GM23338 (cell line): ENCODE measurements at regions not wholly inside any gene's neighbourhood (a gene's known extent, or its start where the extent isn't known, plus 50 kb on each side); places are given as distances from the start of the nearest gene placed in this dataset.

Experiments used
- ATAC-seq: fragments of 200-7000 bp; cut with Tn5 transposase; 3 replicates; pipeline ENCODE4 v1.9.1; 2020
- DNase-seq: peaks from one replicate; pipeline ENCODE4 v3.0.0-alpha.2; 2015; ENCODE audit warnings: low spot score
- H2AFZ ChIP-seq: fragments of 200-600 bp; sonication (generic); 2 replicates; pipeline ENCODE4 v1.8.0; 2016; ENCODE audit warnings: antibody characterized with exemption, mild to moderate bottlenecking, moderate library complexity
- H3F3A ChIP-seq: fragments of 200-600 bp; sonication (generic); replicated peaks from 2 replicates; pipeline ENCODE4 v1.8.0; 2017; ENCODE audit warnings: antibody characterized with exemption, mixed run types, low read depth
- H3K27ac ChIP-seq: fragments of 200-600 bp; sonication (generic); 2 replicates; pipeline ENCODE4 v1.6.1; 2016; ENCODE audit warnings: low read depth
- H3K27me3 ChIP-seq: fragments of 200-600 bp; sonication (generic); 2 replicates; pipeline ENCODE4 v1.8.0; 2016; ENCODE audit warnings: mild to moderate bottlenecking, mixed run types, moderate library complexity; ENCODE audit not compliant: insufficient read depth
- H3K36me3 ChIP-seq: fragments of 200-600 bp; sonication (generic); 2 replicates; pipeline ENCODE4 v1.8.0; 2016; ENCODE audit warnings: mild to moderate bottlenecking; ENCODE audit not compliant: insufficient read depth
- H3K4me1 ChIP-seq: fragments of 200-600 bp; sonication (generic); 2 replicates; pipeline ENCODE4 v1.8.0; 2016; ENCODE audit warnings: mild to moderate bottlenecking, moderate library complexity; ENCODE audit not compliant: insufficient read depth
- H3K4me2 ChIP-seq: fragments of 200-600 bp; sonication (generic); 2 replicates; pipeline ENCODE4 v1.7.1; 2017; ENCODE audit warnings: mixed run types
- H3K4me3 ChIP-seq: fragments of 200-600 bp; sonication (generic); 2 replicates; pipeline ENCODE4 v1.6.1; 2016; ENCODE audit warnings: mixed run types
- H3K79me2 ChIP-seq: fragments of 200-600 bp; sonication (generic); replicated peaks from 2 replicates; pipeline ENCODE4 v1.8.0; 2017; ENCODE audit warnings: mild to moderate bottlenecking; ENCODE audit not compliant: insufficient read depth
- H3K9me2 ChIP-seq: fragments of 200-600 bp; sonication (generic); 2 replicates; pipeline ENCODE4 v1.8.0; 2017; ENCODE audit not compliant: insufficient read depth
- H4K20me1 ChIP-seq: fragments of 200-600 bp; sonication (generic); replicated peaks from 2 replicates; pipeline ENCODE4 v1.8.0; 2017; ENCODE audit warnings: mild to moderate bottlenecking; ENCODE audit not compliant: insufficient read depth
- H3K27ac Mint-ChIP-seq: 2 replicates; pipeline ENCODE4 v1.8.0; 2020; ENCODE audit warnings: inconsistent platforms, mild to moderate bottlenecking, moderate library complexity, mixed read lengths
- H3K27me3 Mint-ChIP-seq: 3 replicates; pipeline ENCODE4 v1.8.0; 2022; ENCODE audit warnings: low read depth, mild to moderate bottlenecking, moderate library complexity, mixed read lengths, inconsistent platforms; ENCODE audit not compliant: insufficient read depth, poor library complexity
- H3K36me3 Mint-ChIP-seq: 3 replicates; pipeline ENCODE4 v1.8.0; 2021; ENCODE audit warnings: low read depth, mild to moderate bottlenecking, inconsistent platforms, moderate library complexity, mixed read lengths
- H3K4me1 Mint-ChIP-seq: 3 replicates; pipeline ENCODE4 v1.8.0; 2020; ENCODE audit warnings: mild to moderate bottlenecking, inconsistent platforms, mixed read lengths
- H3K4me3 Mint-ChIP-seq: 3 replicates; pipeline ENCODE4 v1.8.0; 2021; ENCODE audit warnings: moderate library complexity, mild to moderate bottlenecking, inconsistent platforms, mixed read lengths
- H3K9me3 Mint-ChIP-seq: 3 replicates; pipeline ENCODE4 v1.8.0; 2020; ENCODE audit warnings: moderate library complexity, mild to moderate bottlenecking, inconsistent platforms, mixed read lengths
- CREB1 ChIP-seq: fragments of 250-450 bp; sonication (Bioruptor Pico); IDR thresholded peaks from 2 replicates; pipeline ENCODE4 v1.5.0; 2020; ENCODE audit warnings: low read depth, mild to moderate bottlenecking, moderate library complexity
- CTCF ChIP-seq, 2 experiments: fragments of 200-600 bp in 1 of 2; sonication (generic) in 1 of 2; conservative IDR thresholded peaks; 2 replicates each; pipeline versions ENCODE4 v1.5.1 to v1.6.1; 2016 to 2017; ENCODE audit warnings: antibody characterized with exemption in 2 of 2, low read depth in 2 of 2, mild to moderate bottlenecking in 2 of 2, moderate library complexity in 1 of 2
- EZH2 ChIP-seq: fragments of 200-600 bp; sonication (generic); IDR thresholded peaks from one replicate; pipeline ENCODE4 v1.8.0; 2017; ENCODE audit warnings: antibody characterized with exemption, mild to moderate bottlenecking, low read depth; ENCODE audit not compliant: unreplicated experiment
- EZH2phosphoT487 ChIP-seq: fragments of 200-600 bp; sonication (generic); IDR thresholded peaks from one replicate; pipeline ENCODE4 v1.8.1; 2018; ENCODE audit warnings: antibody characterized with exemption; ENCODE audit not compliant: unreplicated experiment
- JUNB ChIP-seq: IDR thresholded peaks from one replicate; pipeline ENCODE4 v1.6.1; 2016; ENCODE audit warnings: antibody characterized with exemption; ENCODE audit not compliant: unreplicated experiment
- NANOG ChIP-seq: IDR thresholded peaks from 2 replicates; pipeline ENCODE4 v1.6.1; 2016; ENCODE audit warnings: antibody characterized with exemption, borderline replicate concordance
- POLR2AphosphoS5 ChIP-seq: IDR thresholded peaks from 2 replicates; pipeline ENCODE4 v1.6.1; 2016; ENCODE audit warnings: antibody characterized with exemption, low read depth
- REST ChIP-seq: IDR thresholded peaks from one replicate; pipeline ENCODE4 v1.6.1; 2018; ENCODE audit warnings: antibody characterized with exemption; ENCODE audit not compliant: unreplicated experiment
- STAT1 ChIP-seq: IDR thresholded peaks from one replicate; pipeline ENCODE4 v1.6.1; 2016; ENCODE audit warnings: antibody characterized with exemption; ENCODE audit not compliant: unreplicated experiment
- ZNF114 ChIP-seq: fragments of 250-450 bp; sonication (Bioruptor Pico); IDR thresholded peaks from 2 replicates; pipeline ENCODE4 v1.5.0; 2020; ENCODE audit warnings: mild to moderate bottlenecking, moderate library complexity
- ZNF331 ChIP-seq: fragments of 250-450 bp; sonication (Bioruptor Pico); IDR thresholded peaks from 2 replicates; pipeline ENCODE4 v1.5.0; 2020; ENCODE audit warnings: low read depth, mild to moderate bottlenecking, moderate library complexity
- TF ChIP-seq, protein P1 (sequence below): IDR thresholded peaks from 2 replicates; pipeline ENCODE4 v1.6.1; 2016; ENCODE audit warnings: antibody characterized with exemption

GRCh38 chr2:65782186-65782585 is 349.8 kb upstream of the SPRED2 start:
- H3K79me2 ChIP-seq, result no peaks in the 10 kb centered on the region
- no peaks in the 10 kb centered on the region; the same call in 2 of the 3 replicates for H3K9me3 Mint-ChIP-seq
- H2AFZ ChIP-seq, result 0 out of 2 replicates have a peak overlapping the region, but pooled peaks have one; percentile 10
- H3K27ac Mint-ChIP-seq, result no peak overlapping the region
- DNase-seq (no peak), ATAC-seq (no peak)
- no peak for TF ChIP-seq JUNB
- no peaks in the 10 kb centered on the region for H3K27me3 ChIP-seq
- no peaks in the 10 kb centered on the region for H3K4me1 ChIP-seq
- H3F3A ChIP-seq, result no peaks in the 10 kb centered on the region
- H4K20me1 ChIP-seq, result no peaks in the 10 kb centered on the region
- H3K4me2 ChIP-seq, result no peak overlapping the region
- H3K36me3 ChIP-seq, result no peaks in the 10 kb centered on the region; the same call in 1 of the 2 replicates
- 0 out of 2 replicates have a peak, but pooled peaks cover 6% of the 10 kb centered on the region for H3K9me2 ChIP-seq
- no peaks in the 10 kb centered on the region for H3K27me3 Mint-ChIP-seq
- H3K36me3 Mint-ChIP-seq, result no peaks in the 10 kb centered on the region
- peaks cover 4% of the 10 kb centered on the region; the same call in 2 of the 3 replicates for H3K4me1 Mint-ChIP-seq
- no peak overlapping the region for H3K4me3 Mint-ChIP-seq
- no peak overlapping the region for H3K27ac ChIP-seq
- H3K4me3 ChIP-seq, result no peak overlapping the region

DNA sequence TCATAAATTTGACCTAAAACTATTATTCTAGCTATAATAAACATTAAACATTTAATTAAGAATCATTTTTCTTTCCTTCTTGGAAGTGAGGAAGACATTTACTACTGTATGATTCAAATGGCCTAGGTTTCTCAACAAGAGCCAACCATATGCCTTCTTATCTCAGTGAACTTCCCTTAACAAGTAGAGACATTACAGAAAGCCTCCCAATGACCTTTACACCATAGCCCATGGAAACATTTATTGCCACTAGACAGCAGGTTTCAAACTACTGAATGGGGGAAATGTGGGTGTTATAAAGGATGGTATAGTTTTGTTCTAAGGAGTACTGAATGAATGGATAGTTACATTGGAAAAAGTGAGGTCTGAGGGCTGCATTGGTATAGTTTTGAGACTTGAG is 349.4 kb upstream of the SPRED2 start:
- DNase-seq (no peak), ATAC-seq (no peak)
- no peaks in the 10 kb centered on the region; the same call in 1 of the 2 replicates for H3K36me3 ChIP-seq
- Mint-ChIP-seq H3K4me1 (peaks cover 4% of the 10 kb centered on the region; the same call in 2 of the 3 replicates), H3K27ac (no peak overlapping the region), H3K36me3 (no peaks in the 10 kb centered on the region), H3K9me3 (no peaks in the 10 kb centered on the region; the same call in 2 of the 3 replicates), H3K4me3 (no peak overlapping the region), H3K27me3 (no peaks in the 10 kb centered on the region)
- no peaks in the 10 kb centered on the region for H4K20me1 ChIP-seq
- H3K27me3 ChIP-seq, result no peaks in the 10 kb centered on the region
- no peaks in the 10 kb centered on the region for H3K4me1 ChIP-seq
- 0 out of 2 replicates have a peak, but pooled peaks cover 6% of the 10 kb centered on the region for H3K9me2 ChIP-seq
- H3K4me3 ChIP-seq, result no peak overlapping the region
- no peak overlapping the region for H3K4me2 ChIP-seq
- no peak overlapping the region for H3K27ac ChIP-seq
- no peaks in the 10 kb centered on the region for H3K79me2 ChIP-seq
- no peak overlapping the region for H2AFZ ChIP-seq
- H3F3A ChIP-seq, result no peaks in the 10 kb centered on the region
- no peak for TF ChIP-seq JUNB
- TF ChIP-seq REST, result no peak
- no peak for TF ChIP-seq ZNF331 (CRISPR knock-in tag)
- TF ChIP-seq EZH2, result no peak
- TF ChIP-seq, protein P1, sequence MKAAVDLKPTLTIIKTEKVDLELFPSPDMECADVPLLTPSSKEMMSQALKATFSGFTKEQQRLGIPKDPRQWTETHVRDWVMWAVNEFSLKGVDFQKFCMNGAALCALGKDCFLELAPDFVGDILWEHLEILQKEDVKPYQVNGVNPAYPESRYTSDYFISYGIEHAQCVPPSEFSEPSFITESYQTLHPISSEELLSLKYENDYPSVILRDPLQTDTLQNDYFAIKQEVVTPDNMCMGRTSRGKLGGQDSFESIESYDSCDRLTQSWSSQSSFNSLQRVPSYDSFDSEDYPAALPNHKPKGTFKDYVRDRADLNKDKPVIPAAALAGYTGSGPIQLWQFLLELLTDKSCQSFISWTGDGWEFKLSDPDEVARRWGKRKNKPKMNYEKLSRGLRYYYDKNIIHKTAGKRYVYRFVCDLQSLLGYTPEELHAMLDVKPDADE, result no peak
- no peak for TF ChIP-seq STAT1
- TF ChIP-seq ZNF114 (CRISPR knock-in tag), result no peak
- TF ChIP-seq CREB1 (CRISPR knock-in tag), result no peak
- TF ChIP-seq NANOG, result no peak
- no peak for TF ChIP-seq CTCF (conservative IDR thresholded peaks at IDR 0.05; ENCODE audit: low read depth in 2 of 2)
- no peak for TF ChIP-seq EZH2phosphoT487
- no peak for TF ChIP-seq POLR2AphosphoS5
